CD4-positive, alpha-beta T cell treated with Interleukin-6 at 100 ng/mL for 8 hours (primary cell): ENCODE measurements at regions not wholly inside any gene's neighbourhood (a gene's known extent, or its start where the extent isn't known, plus 50 kb on each side); places are given as distances from the start of the nearest gene placed in this dataset.

Source experiments
- DNase-seq: peaks from one replicate; pipeline ENCODE4 v3.0.0-alpha.2; 2020; ENCODE audit warnings: mixed read lengths, low spot score

GRCh38 chr7:13035233-13035632 lies 347.8 kb downstream of the ARL4A start:
- no peak for DNase-seq

- no peak for DNase-seq
Observed at GRCh38 chr7:13036256-13036780, 348.9 kb downstream of the ARL4A start.

- no peak for DNase-seq
Observed at GRCh38 chr7:13037216-13037615, 349.8 kb downstream of the ARL4A start.

- no peak for DNase-seq
Observed at GRCh38 chr7:13041368-13041988, 354.0 kb downstream of the ARL4A start.

GRCh38 chr7:13042605-13043236 lies 355.3 kb downstream of the ARL4A start:
- no peak for DNase-seq

- no peak for DNase-seq
Observed at GRCh38 chr7:13044309-13044708, 356.9 kb downstream of the ARL4A start.

GRCh38 chr7:13047061-13047460 lies 359.6 kb downstream of the ARL4A start:
- DNase-seq = no peak

- no peak for DNase-seq
Observed at GRCh38 chr7:13049946-13050345, 362.5 kb downstream of the ARL4A start.

- DNase-seq = no peak
Observed at GRCh38 chr7:13050703-13051102, 363.3 kb downstream of the ARL4A start.

GRCh38 chr7:13055732-13056368 lies 368.4 kb downstream of the ARL4A start:
- DNase-seq = no peak

- no peak for DNase-seq
Observed at GRCh38 chr7:13057462-13058200, 370.2 kb downstream of the ARL4A start.

- DNase-seq = no peak
Observed at GRCh38 chr7:13060173-13060572, 372.7 kb downstream of the ARL4A start.

- DNase-seq = no peak
Observed at GRCh38 chr7:13061115-13061514, 373.7 kb downstream of the ARL4A start.

GRCh38 chr7:13062631-13063030 lies 375.2 kb downstream of the ARL4A start:
- DNase-seq = no peak

- no peak for DNase-seq
Observed at GRCh38 chr7:13067036-13067435, 379.6 kb downstream of the ARL4A start.

- DNase-seq = no peak
Observed at GRCh38 chr7:13068032-13068431, 380.6 kb downstream of the ARL4A start.

GRCh38 chr7:13069841-13070240 lies 382.4 kb downstream of the ARL4A start:
- no peak for DNase-seq

- no peak for DNase-seq
Observed at GRCh38 chr7:13072014-13072413, 384.6 kb downstream of the ARL4A start.

- DNase-seq = no peak
Observed at GRCh38 chr7:13077466-13077865, 390.0 kb downstream of the ARL4A start.

GRCh38 chr7:13078105-13078504 lies 390.7 kb downstream of the ARL4A start:
- no peak for DNase-seq

GRCh38 chr7:13090959-13091358 lies 403.5 kb downstream of the ARL4A start:
- no peak for DNase-seq

GRCh38 chr7:13091974-13092707 lies 404.7 kb downstream of the ARL4A start:
- no peak for DNase-seq
